SK-MEL-5 (cell line): ENCODE measurements at regions not wholly inside any gene's neighbourhood (a gene's known extent, or its start where the extent isn't known, plus 50 kb on each side); places are given as distances from the start of the nearest gene placed in this dataset.
"Not testable (repeated sequence)": the region's sequence is repeated elsewhere in the genome, so short reads cannot be mapped to it uniquely, and the experiment has no call there.

Experiments used
- DNase-seq: peaks from one replicate; pipeline ENCODE4 v3.0.0-alpha.2; 2016; ENCODE audit warnings: low read depth, low spot score
- in situ Hi-C: cut with HindIII; loops from 2 replicates; pipeline ENCODE4 v1.10.0; 2016; ENCODE audit warnings: low sequenced_read_pairs, high pct_unique_total_duplicates, low pct_unique_long_range_greater_than_20kb

DNA sequence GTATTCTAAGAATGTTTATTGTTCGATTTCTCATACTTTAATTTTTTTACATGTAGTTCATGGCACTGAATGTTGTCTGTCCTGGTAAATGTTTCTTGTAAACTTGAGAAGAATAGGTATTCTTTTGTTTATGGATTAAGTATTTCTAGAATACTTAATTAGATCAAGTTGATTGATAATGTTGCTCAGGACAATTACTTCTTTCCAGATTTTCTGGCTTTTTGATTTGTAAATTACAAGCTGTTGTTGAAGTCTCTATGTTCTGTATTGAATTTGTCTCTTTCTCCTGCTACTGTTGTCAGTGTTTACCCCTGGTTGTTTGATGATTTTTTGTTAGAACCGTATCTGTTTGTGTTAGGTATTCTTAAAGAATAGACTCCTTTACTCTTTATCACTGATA lies 1720.9 kb upstream of the AGA start:
- DNase-seq, result no peak
- in situ Hi-C loops, result no loop called here

DNA sequence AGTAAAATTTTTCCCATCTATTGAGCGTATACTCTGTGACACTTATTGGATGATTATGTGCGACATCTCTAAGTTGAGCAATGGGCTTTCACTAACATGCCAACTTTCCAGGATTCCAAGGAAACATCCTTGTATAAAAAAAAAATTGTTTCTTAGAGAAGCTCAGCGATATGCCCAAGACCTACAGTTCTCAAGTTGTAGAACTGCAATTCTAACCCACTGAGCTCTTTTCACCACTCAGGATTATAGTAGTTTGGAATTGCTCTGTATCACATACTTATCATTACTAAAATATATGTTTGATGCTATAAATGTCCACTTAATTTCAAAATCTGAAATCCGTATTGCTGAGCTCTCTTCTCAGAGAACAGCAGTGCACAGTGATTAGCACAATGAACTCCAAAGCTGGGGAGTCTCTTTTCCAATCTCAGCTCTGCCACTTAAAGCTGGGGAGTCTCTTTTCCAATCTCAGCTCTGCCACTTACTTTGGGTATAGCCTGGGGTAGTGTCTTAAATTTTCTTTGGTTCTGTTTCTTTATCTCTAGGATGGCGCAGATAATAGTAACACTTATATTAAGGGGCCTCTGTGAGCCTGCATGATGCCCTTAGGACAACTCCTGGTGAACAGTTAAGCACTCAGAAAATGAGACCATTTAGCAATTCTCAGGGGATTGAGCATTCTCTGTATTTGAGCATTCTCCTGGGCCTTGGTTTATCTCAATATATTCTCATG lies 1722.2 kb upstream of the AGA start:
- in situ Hi-C loops, result no loop called here

DNA sequence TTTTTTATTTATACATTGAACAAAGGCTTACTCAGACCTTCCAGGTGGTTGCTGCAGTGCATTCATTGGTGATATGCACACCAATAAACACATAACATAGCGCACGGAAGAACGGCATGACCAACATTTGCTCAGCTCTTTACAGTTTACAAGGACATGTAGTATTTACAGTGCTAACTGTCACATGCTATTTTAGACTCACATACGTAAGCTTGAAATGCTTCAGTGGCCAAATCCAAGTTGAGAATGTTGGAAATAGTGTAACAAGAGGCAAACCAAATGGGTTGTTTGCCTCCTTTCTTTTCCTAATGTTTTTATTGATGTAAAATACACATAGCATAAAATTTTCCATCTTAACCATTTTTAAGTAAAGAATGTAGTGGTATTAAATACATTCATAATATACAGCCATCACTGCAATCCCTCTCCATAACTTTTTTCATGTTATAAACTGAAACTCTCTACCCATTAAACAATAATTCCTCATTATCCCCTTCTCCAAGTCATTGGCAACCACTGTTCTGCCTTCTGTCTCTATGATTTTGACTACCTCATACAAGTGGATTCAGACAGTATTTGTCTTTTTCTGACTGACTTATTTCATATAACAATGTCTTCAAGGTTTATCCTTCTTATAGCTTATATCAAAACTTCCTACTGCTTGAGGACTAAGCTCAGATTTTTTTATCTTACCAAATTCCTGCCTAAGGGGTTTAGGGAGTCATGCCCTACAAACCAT lies 1722.9 kb upstream of the AGA start:
- in situ Hi-C loops, result no loop called here

More for the DNA sequence above, 1722.2 kb upstream of the AGA start:
- no peak for DNase-seq

DNA sequence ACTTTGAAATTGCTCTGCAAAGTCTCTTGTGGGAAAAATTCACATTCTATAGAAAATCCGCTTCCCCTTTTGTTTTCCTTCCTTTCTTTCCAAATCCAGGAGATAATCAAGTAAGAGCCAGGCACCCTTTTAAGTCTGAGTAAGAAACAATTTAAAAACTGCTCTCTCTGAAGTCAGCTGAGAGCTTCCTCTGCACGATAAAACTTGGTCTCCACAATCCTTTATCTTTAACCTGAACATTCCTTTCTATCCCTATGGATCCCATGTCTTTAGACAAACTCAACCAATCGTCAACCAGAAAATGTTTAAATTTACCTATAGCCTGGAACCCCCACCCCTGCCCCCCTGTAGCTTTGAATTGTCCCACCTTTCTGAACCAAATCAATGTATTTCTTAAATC lies 1723.6 kb upstream of the AGA start:
- DNase-seq, result no peak
- in situ Hi-C loops, result no loop called here

More for the DNA sequence above, 1722.9 kb upstream of the AGA start:
- no peak for DNase-seq

DNA sequence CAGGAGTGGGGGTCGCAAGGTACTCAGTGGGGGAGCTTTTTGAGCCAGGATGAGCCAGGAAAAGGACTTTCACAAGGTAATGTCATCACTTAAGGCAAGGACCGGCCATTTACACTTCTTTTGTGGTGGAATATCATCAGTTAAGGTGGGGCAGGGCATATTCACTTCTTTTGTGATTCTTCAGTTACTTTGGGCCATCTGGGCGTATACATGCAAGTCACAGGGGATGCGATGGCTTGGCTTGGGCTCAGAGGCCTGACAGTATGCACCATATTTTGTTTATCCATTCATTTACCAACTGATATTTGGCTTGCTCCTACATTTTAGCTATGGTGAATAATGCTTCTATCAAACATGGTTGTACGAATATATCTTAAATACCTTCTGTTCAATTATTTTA lies 1728.1 kb upstream of the AGA start:
- DNase-seq, in situ Hi-C loops: not testable (repeated sequence)

DNA sequence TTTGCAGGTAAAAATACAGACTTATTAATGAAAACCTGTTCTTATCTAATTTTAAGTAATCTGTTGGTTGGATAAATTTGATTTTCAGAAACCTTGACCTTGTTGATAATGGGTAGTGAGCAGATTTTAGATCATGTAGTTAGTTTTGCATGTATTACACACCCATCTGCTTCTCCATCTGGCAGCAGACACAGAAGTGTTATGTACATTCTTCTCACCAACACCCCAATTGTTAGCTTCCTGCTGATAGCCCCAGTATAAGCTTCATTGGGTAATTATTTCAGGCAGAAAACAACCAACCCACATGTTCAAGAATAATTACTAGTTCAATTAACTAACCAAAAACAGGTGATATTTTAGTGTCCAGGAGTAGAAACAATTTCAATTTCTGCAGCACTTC lies 1740.5 kb upstream of the AGA start:
- in situ Hi-C loops, result no loop called here
- DNase-seq, result no peak

DNA sequence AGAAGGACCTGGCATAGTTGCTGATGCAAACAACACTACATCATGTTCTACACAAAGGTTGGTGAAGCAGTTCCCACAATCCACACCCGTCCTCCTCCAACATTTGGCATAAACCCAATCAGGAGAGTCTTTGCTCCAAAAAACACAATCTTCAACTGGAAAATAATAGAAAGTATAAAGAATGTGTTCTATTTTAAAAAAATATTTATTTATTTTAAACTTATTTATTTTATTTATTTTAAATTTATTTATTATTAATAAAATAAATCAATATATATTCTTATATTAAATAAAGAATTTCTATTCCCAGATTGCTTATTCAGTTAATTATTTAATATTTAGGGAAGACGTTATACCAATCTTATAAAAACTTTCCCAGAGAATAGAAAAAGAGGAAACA lies 1753.7 kb upstream of the AGA start:
- no peak for DNase-seq
- in situ Hi-C loops, result no loop called here

DNA sequence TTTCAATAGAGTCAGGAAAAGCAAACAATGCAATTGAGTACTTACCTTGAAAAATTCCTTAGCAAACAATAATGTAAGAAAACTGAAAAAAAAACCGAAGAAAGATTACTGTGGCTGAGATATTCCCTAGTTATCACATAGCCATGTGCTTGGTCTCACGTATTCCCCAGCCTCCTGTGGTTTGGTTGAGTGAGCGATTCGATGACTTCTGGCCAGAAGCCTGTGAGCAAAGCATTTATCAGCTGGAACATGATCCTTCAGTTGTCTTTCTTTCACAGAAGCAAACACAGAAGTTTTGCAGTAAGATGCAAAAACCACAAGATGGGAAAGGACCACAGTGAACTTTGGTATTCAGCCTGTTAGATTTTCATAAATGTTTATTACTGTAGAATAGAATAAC lies 1754.3 kb upstream of the AGA start:
- in situ Hi-C loops, result no loop called here
- no peak for DNase-seq

DNA sequence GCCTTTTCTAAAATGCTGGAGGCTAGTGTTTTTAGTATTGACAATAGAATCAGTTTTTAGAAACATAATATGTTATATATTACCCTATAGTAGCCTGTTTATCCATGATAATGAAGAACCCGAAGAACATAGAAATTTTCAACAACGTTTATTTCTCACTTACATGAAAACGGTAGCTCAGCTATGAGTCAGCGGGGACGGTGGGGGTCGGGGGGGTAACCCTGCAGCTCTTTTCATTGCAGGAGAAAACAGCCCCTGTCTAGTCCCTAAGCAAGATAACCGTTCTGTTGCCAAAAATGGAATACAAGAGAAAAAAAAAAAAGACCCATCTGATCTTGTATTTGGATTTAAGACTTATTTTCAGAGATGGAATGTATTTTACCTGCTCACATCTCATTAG lies 1758.4 kb upstream of the AGA start:
- DNase-seq, result no peak
- in situ Hi-C loops, result no loop called here

DNA sequence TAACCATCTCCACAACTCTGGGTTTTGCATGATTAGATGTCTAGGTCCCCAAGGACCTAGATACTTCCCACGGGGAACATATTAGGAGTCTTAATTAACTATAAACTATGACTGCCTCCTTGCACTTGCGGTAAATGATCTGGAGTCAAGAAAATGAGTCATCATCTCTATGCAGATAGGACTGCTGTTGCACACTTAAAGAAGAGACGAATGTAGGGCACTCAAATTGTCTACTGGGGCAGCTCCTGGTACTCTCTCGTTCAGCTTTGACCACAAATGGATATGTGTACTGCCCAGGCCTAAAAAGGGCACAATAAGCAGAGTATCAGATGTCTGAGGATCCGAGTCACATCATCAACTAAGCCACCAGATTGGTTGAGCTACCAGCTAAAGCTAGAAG lies 1783.4 kb upstream of the AGA start:
- no peak for DNase-seq
- in situ Hi-C loops, result no loop called here

DNA sequence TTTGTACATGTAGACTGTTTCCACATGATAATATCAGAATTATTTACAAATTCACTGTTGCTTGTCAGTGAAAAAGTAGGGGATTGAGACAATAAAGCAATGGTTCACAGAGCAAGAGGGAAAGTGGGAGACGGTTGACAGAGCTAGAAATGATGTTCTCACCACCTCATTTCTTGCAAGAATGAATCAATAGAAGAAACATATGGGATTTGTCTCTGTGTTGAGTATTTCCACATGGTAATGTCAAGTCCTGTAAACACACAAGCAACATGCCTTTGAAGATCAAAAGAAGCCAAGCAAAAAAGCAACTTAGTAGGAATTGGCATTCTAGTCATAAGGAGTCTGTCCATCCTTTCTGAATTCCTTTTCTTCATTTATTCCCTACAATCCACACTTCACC lies 1806.6 kb upstream of the AGA start:
- in situ Hi-C loops, result no loop called here
- DNase-seq, result no peak

DNA sequence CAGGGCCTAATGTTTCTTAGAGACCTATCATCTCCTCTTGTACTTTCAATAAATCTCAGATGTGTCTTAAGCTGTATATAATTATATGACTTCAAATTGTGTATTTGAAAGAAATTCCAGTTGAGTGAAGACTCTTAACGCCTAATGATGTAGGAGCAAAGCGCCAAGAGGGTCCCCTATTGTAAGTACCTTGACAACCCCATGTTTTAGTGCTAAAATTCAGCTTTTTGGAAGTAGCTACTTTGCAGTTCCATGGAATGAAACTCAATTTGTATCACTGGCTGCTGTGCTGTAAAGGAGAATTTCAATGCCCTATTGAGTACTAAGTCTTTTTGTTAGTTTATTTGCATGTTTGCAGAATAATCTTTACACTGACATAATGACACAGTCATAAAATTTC lies 1826.6 kb upstream of the AGA start:
- in situ Hi-C loops, result no loop called here
- no peak for DNase-seq

DNA sequence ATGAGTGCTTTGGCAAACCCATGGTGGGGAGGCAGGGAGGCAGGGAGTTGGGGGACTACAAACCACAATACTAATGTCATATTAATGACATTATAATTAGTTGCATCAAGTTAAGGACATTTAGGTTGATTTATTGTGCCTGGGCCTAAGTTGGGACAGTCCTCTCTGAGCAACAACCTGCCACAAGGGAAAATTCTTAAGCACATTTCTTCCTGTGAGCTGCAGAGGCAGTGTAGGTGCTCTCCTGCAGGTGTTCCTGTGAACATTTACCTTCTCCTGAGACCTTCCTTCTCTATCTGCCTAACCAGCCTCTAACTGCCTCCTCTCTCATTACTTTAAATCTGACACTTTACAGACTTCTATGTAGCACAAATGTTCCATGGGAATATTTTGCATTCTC lies 1830.0 kb upstream of the AGA start:
- no peak for DNase-seq
- in situ Hi-C loops, result no loop called here

DNA sequence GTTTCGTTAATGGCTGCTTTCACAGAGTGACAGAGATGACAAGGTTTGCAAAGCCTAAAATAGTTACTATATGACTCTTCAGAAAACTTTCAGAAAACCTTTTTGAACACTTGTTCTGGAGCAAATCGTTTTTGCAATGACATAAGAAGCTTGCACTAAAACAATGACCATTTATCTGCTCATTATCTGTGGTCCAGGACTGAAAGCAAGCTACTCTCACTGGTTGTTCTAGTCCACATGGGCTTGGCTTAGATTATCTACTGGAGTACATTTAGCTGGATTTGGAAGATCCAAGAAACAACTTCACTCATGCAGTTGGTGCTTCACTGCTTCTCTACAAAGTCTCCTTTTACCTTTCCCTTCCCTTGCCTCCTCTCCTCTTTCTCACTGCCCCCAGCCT lies 1836.4 kb upstream of the AGA start:
- no peak for DNase-seq
- in situ Hi-C loops, result no loop called here

DNA sequence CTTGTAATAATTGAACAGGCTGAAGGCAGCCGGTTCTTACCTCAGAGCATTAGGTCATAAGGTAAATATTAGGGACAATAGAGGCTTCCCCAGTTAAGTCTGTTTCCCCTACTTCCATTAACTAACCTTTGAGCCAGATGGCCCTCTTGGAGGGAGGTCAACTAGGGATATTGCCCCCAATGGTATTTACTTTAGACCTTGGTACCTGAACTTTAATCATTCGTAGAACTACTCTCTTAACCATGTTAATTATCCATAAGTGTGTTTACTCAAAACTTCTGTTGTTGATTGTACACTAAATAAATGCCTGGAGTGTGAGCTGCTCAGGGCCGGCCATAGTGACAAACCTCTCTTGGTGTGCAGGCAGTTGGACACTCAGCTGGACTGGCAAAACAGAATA lies 1843.5 kb upstream of the AGA start:
- in situ Hi-C loops, result no loop called here
- no peak for DNase-seq

DNA sequence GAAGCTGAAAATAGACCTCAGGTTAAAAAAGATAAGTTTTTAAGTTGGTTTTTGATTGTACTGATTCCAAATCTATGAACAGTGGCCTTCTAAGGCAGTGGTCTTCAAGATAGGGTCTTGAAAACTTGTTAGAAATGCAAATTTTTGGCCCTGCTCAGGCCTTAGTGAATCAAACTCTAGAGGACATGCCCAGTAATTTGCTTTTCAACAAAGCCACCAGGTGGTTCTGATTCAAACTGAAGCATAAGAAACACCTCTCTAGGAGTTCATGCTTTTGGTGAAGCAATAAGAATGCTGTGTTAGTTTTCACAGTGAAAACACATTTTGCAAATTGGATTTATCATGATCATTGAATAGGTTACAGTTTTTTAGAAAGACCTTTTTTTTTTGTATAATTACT lies 1849.4 kb upstream of the AGA start:
- DNase-seq, result no peak
- in situ Hi-C loops, result no loop called here

DNA sequence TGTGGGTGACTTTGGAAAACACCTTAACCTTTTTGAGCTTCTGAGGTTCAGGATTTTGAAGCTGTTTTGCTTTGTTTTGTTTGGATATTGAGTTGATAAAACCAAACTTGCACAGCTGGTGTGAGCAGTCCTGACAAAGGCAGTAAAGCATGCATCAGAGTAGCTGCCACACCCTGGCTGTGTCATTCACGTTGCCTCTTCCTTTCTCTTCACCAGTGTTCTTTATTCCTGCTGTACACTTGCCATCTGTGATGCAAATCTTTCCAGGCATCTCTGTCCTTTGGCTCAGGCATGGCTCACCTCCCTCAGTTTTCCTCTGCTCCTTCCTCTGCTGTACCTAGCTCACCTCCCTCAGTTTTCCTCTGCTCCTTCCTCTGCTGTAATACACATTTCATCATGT lies 1850.2 kb upstream of the AGA start:
- no peak for DNase-seq
- in situ Hi-C loops, result no loop called here

DNA sequence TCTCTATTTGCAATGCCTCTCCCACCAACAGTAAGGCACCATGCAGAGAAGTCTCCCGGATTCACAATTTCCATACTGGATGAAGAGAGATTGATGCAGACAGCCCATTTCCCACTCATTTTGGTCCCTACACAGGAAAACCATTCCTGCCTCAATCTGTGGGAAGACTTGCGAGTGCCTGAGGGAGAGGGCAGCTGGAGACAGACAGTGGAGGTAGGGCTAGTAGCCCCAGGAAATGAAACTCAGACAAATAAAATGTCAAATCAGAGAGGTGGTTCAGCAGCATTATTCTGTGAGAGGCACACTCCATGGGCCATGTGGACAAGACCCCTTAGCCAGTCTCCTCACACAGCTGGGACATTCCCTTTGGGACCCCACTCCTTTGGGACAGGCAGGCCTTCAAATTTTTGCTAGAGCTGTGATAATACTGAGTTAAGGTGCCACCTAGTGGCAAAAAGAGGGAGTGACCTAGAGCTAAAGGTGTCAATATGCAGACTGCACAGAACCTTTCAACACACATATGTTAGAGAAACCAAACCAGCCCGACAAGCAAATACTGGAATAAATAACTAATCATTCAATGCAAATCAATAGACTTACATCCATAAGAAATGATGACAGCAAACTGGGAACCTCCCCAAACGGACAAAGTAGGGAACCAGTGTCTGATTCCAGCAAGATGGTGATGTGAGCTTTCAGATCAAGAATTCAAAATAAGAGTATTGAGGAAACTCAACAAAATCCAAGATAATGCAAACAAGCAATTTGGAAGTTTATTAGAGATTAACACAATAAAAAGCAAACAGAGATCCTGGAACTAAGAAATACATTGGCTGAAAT lies 1865.3 kb upstream of the AGA start:
- in situ Hi-C loops, result no loop called here
- peak; percentile 71 for DNase-seq

DNA sequence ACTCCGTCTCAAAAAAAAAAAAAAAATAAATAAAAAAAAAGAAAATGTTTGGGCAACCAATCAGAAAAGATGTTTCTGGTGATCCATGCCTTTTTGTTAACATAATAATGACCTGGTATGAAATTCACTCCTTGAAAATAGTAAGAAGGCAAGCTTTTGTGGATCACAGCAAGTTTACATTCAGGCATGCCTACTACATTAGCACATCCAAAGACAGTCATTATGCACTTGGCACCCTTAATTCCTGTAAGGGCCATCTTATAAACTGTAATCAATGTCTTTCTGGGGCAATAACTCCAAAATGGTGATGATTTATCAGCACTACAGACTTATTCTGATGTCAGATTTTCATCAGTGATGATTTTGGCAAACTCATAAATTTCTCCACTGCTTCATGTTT lies 1871.6 kb upstream of the AGA start:
- in situ Hi-C loops, result no loop called here

More for the DNA sequence above, 1871.6 kb upstream of the AGA start:
- DNase-seq, result no peak
